K562 (cell line): ENCODE measurements at regions not wholly inside any gene's neighbourhood (a gene's known extent, or its start where the extent isn't known, plus 50 kb on each side); places are given as distances from the start of the nearest gene placed in this dataset.

Experiments
- MYC ChIP-seq, 2 experiments: fragments of 250-450 bp in 1 of 2; sonication (Bioruptor Pico) in 1 of 2; IDR thresholded peaks; 2 replicates each; pipeline versions ENCODE4 v1.5.1 to v1.6.1; 2012 to 2021; ENCODE audit warnings: low read depth in 2 of 2, borderline replicate concordance in 1 of 2, improper control_type of control experiment in 1 of 2, low read length in 1 of 2, mild to moderate bottlenecking in 1 of 2, moderate library complexity in 1 of 2
- TF ChIP-seq, protein P1 (sequence below): sonication (generic); formaldehyde crosslinking; IDR thresholded peaks from 2 replicates; pipeline ENCODE4 v1.8.0; 2022; ENCODE audit warnings: missing genetic modification reagents, mild to moderate bottlenecking, borderline replicate concordance
- TF ChIP-seq, protein P2 (sequence below): fragments of 200-800 bp; sonication (Bioruptor generic); IDR thresholded peaks from 2 replicates; pipeline ENCODE4 v1.6.1; 2017; ENCODE audit warnings: missing genetic modification characterization, missing compliant biosample characterization
- TF ChIP-seq, protein P3 (sequence below): fragments of 250-450 bp; sonication (Bioruptor Pico); IDR thresholded peaks from 2 replicates; pipeline ENCODE4 v1.4.0; 2020; ENCODE audit warnings: borderline replicate concordance

DNA sequence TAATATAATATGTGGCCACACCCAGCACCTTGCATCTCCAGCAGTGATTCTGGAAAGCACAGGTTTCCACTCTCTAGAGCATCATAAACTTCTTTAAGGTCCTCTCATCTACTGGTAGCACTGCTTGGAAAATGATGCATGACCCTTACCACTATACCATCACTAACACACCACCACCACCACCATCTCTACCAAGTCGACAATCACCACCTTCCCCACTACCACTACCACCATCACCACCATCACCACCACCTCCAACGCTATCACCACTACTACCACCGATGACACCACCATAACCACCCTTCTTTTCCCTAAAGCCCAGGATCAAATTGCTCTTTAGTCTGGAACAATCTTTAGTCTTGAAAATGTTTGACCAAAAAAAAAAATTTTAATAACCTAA, 390.4 kb downstream of the SUCLA2 start:
- TF ChIP-seq, protein P1, sequence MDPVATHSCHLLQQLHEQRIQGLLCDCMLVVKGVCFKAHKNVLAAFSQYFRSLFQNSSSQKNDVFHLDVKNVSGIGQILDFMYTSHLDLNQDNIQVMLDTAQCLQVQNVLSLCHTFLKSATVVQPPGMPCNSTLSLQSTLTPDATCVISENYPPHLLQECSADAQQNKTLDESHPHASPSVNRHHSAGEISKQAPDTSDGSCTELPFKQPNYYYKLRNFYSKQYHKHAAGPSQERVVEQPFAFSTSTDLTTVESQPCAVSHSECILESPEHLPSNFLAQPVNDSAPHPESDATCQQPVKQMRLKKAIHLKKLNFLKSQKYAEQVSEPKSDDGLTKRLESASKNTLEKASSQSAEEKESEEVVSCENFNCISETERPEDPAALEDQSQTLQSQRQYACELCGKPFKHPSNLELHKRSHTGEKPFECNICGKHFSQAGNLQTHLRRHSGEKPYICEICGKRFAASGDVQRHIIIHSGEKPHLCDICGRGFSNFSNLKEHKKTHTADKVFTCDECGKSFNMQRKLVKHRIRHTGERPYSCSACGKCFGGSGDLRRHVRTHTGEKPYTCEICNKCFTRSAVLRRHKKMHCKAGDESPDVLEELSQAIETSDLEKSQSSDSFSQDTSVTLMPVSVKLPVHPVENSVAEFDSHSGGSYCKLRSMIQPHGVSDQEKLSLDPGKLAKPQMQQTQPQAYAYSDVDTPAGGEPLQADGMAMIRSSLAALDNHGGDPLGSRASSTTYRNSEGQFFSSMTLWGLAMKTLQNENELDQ (CRISPR knock-in tag): no peak
- no peak for TF ChIP-seq MYC (IDR thresholded peaks at IDR 0.05; ENCODE audit: low read depth, low read length)
- no peak for TF ChIP-seq MYC (CRISPR knock-in tag; IDR thresholded peaks at IDR 0.05; ENCODE audit: borderline replicate concordance, low read depth)
- TF ChIP-seq, protein P2, sequence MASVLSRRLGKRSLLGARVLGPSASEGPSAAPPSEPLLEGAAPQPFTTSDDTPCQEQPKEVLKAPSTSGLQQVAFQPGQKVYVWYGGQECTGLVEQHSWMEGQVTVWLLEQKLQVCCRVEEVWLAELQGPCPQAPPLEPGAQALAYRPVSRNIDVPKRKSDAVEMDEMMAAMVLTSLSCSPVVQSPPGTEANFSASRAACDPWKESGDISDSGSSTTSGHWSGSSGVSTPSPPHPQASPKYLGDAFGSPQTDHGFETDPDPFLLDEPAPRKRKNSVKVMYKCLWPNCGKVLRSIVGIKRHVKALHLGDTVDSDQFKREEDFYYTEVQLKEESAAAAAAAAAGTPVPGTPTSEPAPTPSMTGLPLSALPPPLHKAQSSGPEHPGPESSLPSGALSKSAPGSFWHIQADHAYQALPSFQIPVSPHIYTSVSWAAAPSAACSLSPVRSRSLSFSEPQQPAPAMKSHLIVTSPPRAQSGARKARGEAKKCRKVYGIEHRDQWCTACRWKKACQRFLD (CRISPR knock-in tag): no peak
- TF ChIP-seq, protein P3, sequence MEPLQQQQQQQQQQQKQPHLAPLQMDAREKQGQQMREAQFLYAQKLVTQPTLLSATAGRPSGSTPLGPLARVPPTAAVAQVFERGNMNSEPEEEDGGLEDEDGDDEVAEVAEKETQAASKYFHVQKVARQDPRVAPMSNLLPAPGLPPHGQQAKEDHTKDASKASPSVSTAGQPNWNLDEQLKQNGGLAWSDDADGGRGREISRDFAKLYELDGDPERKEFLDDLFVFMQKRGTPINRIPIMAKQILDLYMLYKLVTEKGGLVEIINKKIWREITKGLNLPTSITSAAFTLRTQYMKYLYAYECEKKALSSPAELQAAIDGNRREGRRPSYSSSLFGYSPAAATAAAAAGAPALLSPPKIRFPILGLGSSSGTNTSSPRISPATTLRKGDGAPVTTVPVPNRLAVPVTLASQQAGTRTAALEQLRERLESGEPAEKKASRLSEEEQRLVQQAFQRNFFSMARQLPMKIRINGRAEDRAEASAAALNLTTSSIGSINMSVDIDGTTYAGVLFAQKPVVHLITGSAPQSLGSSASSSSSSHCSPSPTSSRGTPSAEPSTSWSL: no peak
